Smooth muscle cell (in vitro differentiated cells): ENCODE measurements at regions not wholly inside any gene's neighbourhood (a gene's known extent, or its start where the extent isn't known, plus 50 kb on each side); places are given as distances from the start of the nearest gene placed in this dataset.

Experiments
- DNase-seq: peaks from one replicate; lab custom pipeline; 2025; ENCODE audit not compliant: unreplicated experiment; lab: John Stamatoyannopoulos, UW
- H2AFZ ChIP-seq: fragments of 200-600 bp; sonication (generic); 2 replicates; pipeline ENCODE4 v1.6.0; 2016; ENCODE audit warnings: antibody characterized with exemption, low read depth, mild to moderate bottlenecking
- H3F3A ChIP-seq: fragments of 200-600 bp; sonication (generic); 2 replicates; pipeline ENCODE4 v1.6.0; 2017; ENCODE audit warnings: antibody characterized with exemption, low read depth
- H3K27ac ChIP-seq: fragments of 200-600 bp; sonication (generic); 2 replicates; pipeline ENCODE4 v1.5.1; 2016; ENCODE audit warnings: low read depth, mild to moderate bottlenecking
- H3K27me3 ChIP-seq: fragments of 200-600 bp; sonication (generic); 2 replicates; pipeline ENCODE4 v1.6.1; 2016; ENCODE audit warnings: low read depth, mild to moderate bottlenecking
- H3K36me3 ChIP-seq: fragments of 200-600 bp; sonication (generic); 2 replicates; pipeline ENCODE4 v1.5.1; 2016; ENCODE audit warnings: low read depth
- H3K4me1 ChIP-seq: fragments of 200-600 bp; sonication (generic); 2 replicates; pipeline ENCODE4 v1.5.1; 2016; ENCODE audit warnings: low read depth
- H3K4me2 ChIP-seq: fragments of 200-600 bp; sonication (generic); 2 replicates; pipeline ENCODE4 v1.6.0; 2016; ENCODE audit warnings: mild to moderate bottlenecking
- H3K4me3 ChIP-seq: fragments of 200-600 bp; sonication (generic); 2 replicates; pipeline ENCODE4 v1.5.1; 2016; ENCODE audit warnings: mild to moderate bottlenecking
- H3K79me2 ChIP-seq: fragments of 200-600 bp; sonication (generic); 2 replicates; pipeline ENCODE4 v1.6.0; 2016; ENCODE audit warnings: low read depth, mild to moderate bottlenecking
- H3K9ac ChIP-seq: fragments of 200-600 bp; sonication (generic); 2 replicates; pipeline ENCODE4 v1.6.0; 2016; ENCODE audit warnings: low read depth
- H3K9me3 ChIP-seq: fragments of 200-600 bp; sonication (generic); replicated peaks from 2 replicates; pipeline ENCODE4 v1.5.1; 2016; ENCODE audit warnings: low read depth
- H4K20me1 ChIP-seq: fragments of 200-600 bp; sonication (generic); 2 replicates; pipeline ENCODE4 v1.6.0; 2016; ENCODE audit warnings: low read depth
- WGBS: methylation state at CpG from one replicate; pipeline ENCODE4 v1.1.7; 2016; ENCODE audit warnings: low lambda C conversion rate; 5-methylcytosine and 5-hydroxymethylcytosine counted together
- TF ChIP-seq, protein P1 (sequence below): fragments of 200-600 bp; sonication (generic); IDR thresholded peaks from 2 replicates; pipeline ENCODE4 v1.5.1; 2017; ENCODE audit warnings: borderline replicate concordance, mild to moderate bottlenecking, antibody characterized with exemption; ENCODE audit not compliant: insufficient read depth, poor library complexity, severe bottlenecking

DNA sequence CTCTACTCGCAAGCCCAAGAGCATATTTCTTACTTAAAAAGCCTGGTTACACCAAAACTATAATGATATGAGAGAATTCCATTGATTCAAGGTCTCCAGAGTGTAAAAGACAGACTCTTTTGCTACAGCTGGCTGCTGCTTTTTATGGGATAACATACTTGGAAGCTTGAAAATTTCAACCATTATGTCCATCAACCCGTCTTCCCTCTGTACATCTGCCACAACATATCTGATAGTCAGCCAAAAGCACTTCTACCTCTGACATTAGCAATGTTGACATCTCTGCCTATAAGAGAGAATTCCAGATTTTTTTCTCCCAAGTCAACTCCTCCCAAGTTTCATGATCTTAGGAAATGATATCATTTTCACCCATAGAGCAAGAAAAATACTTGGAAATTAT is 54.4 kb upstream of the IQCM start:
- H3K36me3 ChIP-seq: no peaks in the 10 kb centered on the region
- H3K27ac ChIP-seq: no peak overlapping the region
- H3K9ac ChIP-seq: no peak overlapping the region
- no peaks in the 10 kb centered on the region for H3K27me3 ChIP-seq
- no peaks in the 10 kb centered on the region for H3K9me3 ChIP-seq
- DNase-seq: no peak
- 88% methylated on average over 2 of the region's 2 CpGs for WGBS
- no peak overlapping the region for H3K4me3 ChIP-seq
- no peaks in the 10 kb centered on the region for H3F3A ChIP-seq
- H3K4me2 ChIP-seq: no peak overlapping the region
- no peaks in the 10 kb centered on the region for H4K20me1 ChIP-seq
- H2AFZ ChIP-seq: no peak overlapping the region
- no peaks in the 10 kb centered on the region for H3K79me2 ChIP-seq
- TF ChIP-seq, protein P1, sequence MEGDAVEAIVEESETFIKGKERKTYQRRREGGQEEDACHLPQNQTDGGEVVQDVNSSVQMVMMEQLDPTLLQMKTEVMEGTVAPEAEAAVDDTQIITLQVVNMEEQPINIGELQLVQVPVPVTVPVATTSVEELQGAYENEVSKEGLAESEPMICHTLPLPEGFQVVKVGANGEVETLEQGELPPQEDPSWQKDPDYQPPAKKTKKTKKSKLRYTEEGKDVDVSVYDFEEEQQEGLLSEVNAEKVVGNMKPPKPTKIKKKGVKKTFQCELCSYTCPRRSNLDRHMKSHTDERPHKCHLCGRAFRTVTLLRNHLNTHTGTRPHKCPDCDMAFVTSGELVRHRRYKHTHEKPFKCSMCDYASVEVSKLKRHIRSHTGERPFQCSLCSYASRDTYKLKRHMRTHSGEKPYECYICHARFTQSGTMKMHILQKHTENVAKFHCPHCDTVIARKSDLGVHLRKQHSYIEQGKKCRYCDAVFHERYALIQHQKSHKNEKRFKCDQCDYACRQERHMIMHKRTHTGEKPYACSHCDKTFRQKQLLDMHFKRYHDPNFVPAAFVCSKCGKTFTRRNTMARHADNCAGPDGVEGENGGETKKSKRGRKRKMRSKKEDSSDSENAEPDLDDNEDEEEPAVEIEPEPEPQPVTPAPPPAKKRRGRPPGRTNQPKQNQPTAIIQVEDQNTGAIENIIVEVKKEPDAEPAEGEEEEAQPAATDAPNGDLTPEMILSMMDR: no peak
- H3K4me1 ChIP-seq: no peaks in the 10 kb centered on the region

GRCh38 chr4:149881744-149882143 is 66.1 kb upstream of the IQCM start:
- Histone ChIP-seq H3K4me3 (no peak overlapping the region), H3K9ac (no peak overlapping the region), H3K27me3 (no peaks in the 10 kb centered on the region), H3F3A (no peaks in the 10 kb centered on the region), H3K36me3 (no peaks in the 10 kb centered on the region), H3K9me3 (no peaks in the 10 kb centered on the region), H3K27ac (no peak overlapping the region), H3K79me2 (no peaks in the 10 kb centered on the region), H3K4me2 (no peak overlapping the region), H4K20me1 (no peaks in the 10 kb centered on the region), H3K4me1 (peaks cover 5% of the 10 kb centered on the region), H2AFZ (no peak overlapping the region)
- TF ChIP-seq, protein P1: no peak
- no peak for DNase-seq
- WGBS: 86% methylated on average over 1 of the region's 1 CpG

- no peaks in the 10 kb centered on the region for H4K20me1 ChIP-seq
- H3K4me1 ChIP-seq: peaks cover 5% of the 10 kb centered on the region
- no peak overlapping the region for H3K4me2 ChIP-seq
- TF ChIP-seq, protein P1: no peak
- H2AFZ ChIP-seq: no peak overlapping the region
- H3F3A ChIP-seq: no peaks in the 10 kb centered on the region
- H3K79me2 ChIP-seq: no peaks in the 10 kb centered on the region
- H3K27me3 ChIP-seq: no peaks in the 10 kb centered on the region
- WGBS: 88% methylated on average over 1 of the region's 1 CpG
- no peak for DNase-seq
- no peak overlapping the region for H3K4me3 ChIP-seq
- H3K36me3 ChIP-seq: no peaks in the 10 kb centered on the region
- no peak overlapping the region for H3K27ac ChIP-seq
- no peak overlapping the region for H3K9ac ChIP-seq
- no peaks in the 10 kb centered on the region for H3K9me3 ChIP-seq
Observed at GRCh38 chr4:149882251-149882650, 66.6 kb upstream of the IQCM start.

GRCh38 chr4:149884046-149884445 is 68.4 kb upstream of the IQCM start:
- H3K9me3 ChIP-seq: no peaks in the 10 kb centered on the region
- no peak for DNase-seq
- H4K20me1 ChIP-seq: no peaks in the 10 kb centered on the region
- no peak overlapping the region for H3K4me2 ChIP-seq
- no peak overlapping the region for H3K4me3 ChIP-seq
- TF ChIP-seq, protein P1: no peak
- 84% methylated on average over 6 of the region's 6 CpGs for WGBS
- no peak overlapping the region for H2AFZ ChIP-seq
- H3K4me1 ChIP-seq: peaks cover 5% of the 10 kb centered on the region
- no peaks in the 10 kb centered on the region for H3K79me2 ChIP-seq
- H3F3A ChIP-seq: no peaks in the 10 kb centered on the region
- H3K9ac ChIP-seq: no peak overlapping the region
- H3K36me3 ChIP-seq: no peaks in the 10 kb centered on the region
- H3K27ac ChIP-seq: no peak overlapping the region
- no peaks in the 10 kb centered on the region for H3K27me3 ChIP-seq
